Neuronal stem cell (in vitro differentiated cells): ENCODE measurements at regions not wholly inside any gene's neighbourhood (a gene's known extent, or its start where the extent isn't known, plus 50 kb on each side); places are given as distances from the start of the nearest gene placed in this dataset.

ENCODE experiments used
- DNase-seq: peaks from one replicate; pipeline ENCODE4 v3.0.0-alpha.2; 2013; ENCODE audit warnings: low spot score
- H2AFZ ChIP-seq: one replicate; pipeline ENCODE4 v1.6.1; 2013; ENCODE audit warnings: mild to moderate bottlenecking, low read length, inconsistent platforms
- H2AK5ac ChIP-seq: 2 replicates; pipeline ENCODE4 v1.6.1; 2013; ENCODE audit warnings: low read depth, mild to moderate bottlenecking, inconsistent platforms, low read length, moderate library complexity, mixed read lengths
- H2BK120ac ChIP-seq: 2 replicates; pipeline ENCODE4 v1.6.1; 2013; ENCODE audit warnings: low read depth, mild to moderate bottlenecking, inconsistent platforms, low read length, moderate library complexity, mixed read lengths
- H2BK12ac ChIP-seq: one replicate; pipeline ENCODE4 v1.6.1; 2013; ENCODE audit warnings: low read length, inconsistent platforms
- H2BK15ac ChIP-seq: 2 replicates; pipeline ENCODE4 v1.6.1; 2013; ENCODE audit warnings: mild to moderate bottlenecking, low read length, inconsistent platforms, mixed read lengths
- H2BK5ac ChIP-seq: one replicate; pipeline ENCODE4 v1.6.1; 2013; ENCODE audit warnings: inconsistent platforms, mild to moderate bottlenecking, low read length, moderate library complexity
- H3K14ac ChIP-seq: one replicate; pipeline ENCODE4 v1.6.1; 2013; ENCODE audit warnings: low read length, inconsistent platforms
- H3K18ac ChIP-seq: 2 replicates; pipeline ENCODE4 v1.6.1; 2013; ENCODE audit warnings: low read length, inconsistent platforms
- H3K23ac ChIP-seq: 2 replicates; pipeline ENCODE4 v1.6.1; 2013; ENCODE audit warnings: low read depth, mild to moderate bottlenecking, mixed read lengths, low read length, inconsistent platforms; ENCODE audit not compliant: poor library complexity
- H3K27ac ChIP-seq: replicated peaks from 3 replicates; pipeline ENCODE4 v1.5.1; 2013; ENCODE audit warnings: low read length, inconsistent platforms
- H3K27me3 ChIP-seq, 3 experiments: 2 replicates each; pipeline ENCODE4 v1.6.1; 2013; ENCODE audit warnings: low read length in 3 of 3, mild to moderate bottlenecking in 2 of 3, inconsistent platforms in 1 of 3, low read depth in 1 of 3, mixed read lengths in 1 of 3, moderate library complexity in 1 of 3; ENCODE audit not compliant: control insufficient read depth in 3 of 3, insufficient read depth in 3 of 3
- H3K36me3 ChIP-seq, 2 donors: replicated peaks in 1 of 2; 2 replicates each; pipeline ENCODE4 v1.6.1; 2013; ENCODE audit warnings: low read length in 2 of 2; ENCODE audit not compliant: control insufficient read depth in 2 of 2, insufficient read depth in 2 of 2
- H3K4ac ChIP-seq: 2 replicates; pipeline ENCODE4 v1.6.1; 2013; ENCODE audit warnings: inconsistent platforms, mild to moderate bottlenecking, low read length, moderate library complexity
- H3K4me1 ChIP-seq, 2 donors: 1 replicate in 1 of 2; 2 replicates in 1 of 2; pipeline ENCODE4 v1.6.1; 2013; ENCODE audit warnings: low read length in 2 of 2, low read depth in 1 of 2; ENCODE audit not compliant: control insufficient read depth in 2 of 2, insufficient read depth in 1 of 2
- H3K4me2 ChIP-seq: one replicate; pipeline ENCODE4 v1.6.1; 2013; ENCODE audit warnings: mild to moderate bottlenecking, low read length, inconsistent platforms; ENCODE audit not compliant: insufficient read depth, poor library complexity, severe bottlenecking
- H3K4me3 ChIP-seq, 2 donors: 2 replicates each; pipeline ENCODE4 v1.5.1; 2013; ENCODE audit warnings: low read length in 2 of 2, mild to moderate bottlenecking in 2 of 2, inconsistent platforms in 1 of 2, moderate library complexity in 1 of 2
- H3K79me1 ChIP-seq: one replicate; pipeline ENCODE4 v1.6.1; 2013; ENCODE audit warnings: low read depth, mild to moderate bottlenecking, inconsistent platforms, low read length, moderate library complexity
- H3K9ac ChIP-seq: one replicate; pipeline ENCODE4 v1.6.1; 2013; ENCODE audit warnings: mild to moderate bottlenecking, low read depth, low read length, inconsistent platforms; ENCODE audit not compliant: poor library complexity
- H3K9me3 ChIP-seq, 2 donors: replicated peaks in 1 of 2; 2 replicates each; pipeline versions ENCODE3 to v1.6.1; 2013; ENCODE audit warnings: low read length in 2 of 2, mild to moderate bottlenecking in 2 of 2, inconsistent platforms in 1 of 2, low read depth in 1 of 2, mixed read lengths in 1 of 2, moderate library complexity in 1 of 2; ENCODE audit not compliant: control insufficient read depth in 2 of 2, insufficient read depth in 1 of 2
- H4K8ac ChIP-seq: one replicate; pipeline ENCODE4 v1.6.1; 2013; ENCODE audit warnings: low read depth, mild to moderate bottlenecking, inconsistent platforms, low read length, moderate library complexity
- H4K91ac ChIP-seq: one replicate; pipeline ENCODE4 v1.6.1; 2013; ENCODE audit warnings: low read length, low read depth, mild to moderate bottlenecking, inconsistent platforms; ENCODE audit not compliant: poor library complexity
- whole genome bisulfite sequencing, 2 donors: extraction: QIAGEN DNeasy Blood & Tissue Kit; methylation state at CpG; one replicate each; pipeline ENCODE4 v1.1.7; 2013; ENCODE audit warnings: missing lambda C conversion rate in 2 of 2, mixed read lengths in 1 of 2; ENCODE audit not compliant: insufficient read length in 2 of 2, insufficient replicate concordance in 1 of 2; ENCODE audit errors: extremely low coverage in 2 of 2; 5-methylcytosine and 5-hydroxymethylcytosine counted together

- H3K27ac ChIP-seq: no peak overlapping the region
These were observed 93.1 kb upstream of the WWC1 start for GRCh38 chr5:168198359-168198758.

DNA sequence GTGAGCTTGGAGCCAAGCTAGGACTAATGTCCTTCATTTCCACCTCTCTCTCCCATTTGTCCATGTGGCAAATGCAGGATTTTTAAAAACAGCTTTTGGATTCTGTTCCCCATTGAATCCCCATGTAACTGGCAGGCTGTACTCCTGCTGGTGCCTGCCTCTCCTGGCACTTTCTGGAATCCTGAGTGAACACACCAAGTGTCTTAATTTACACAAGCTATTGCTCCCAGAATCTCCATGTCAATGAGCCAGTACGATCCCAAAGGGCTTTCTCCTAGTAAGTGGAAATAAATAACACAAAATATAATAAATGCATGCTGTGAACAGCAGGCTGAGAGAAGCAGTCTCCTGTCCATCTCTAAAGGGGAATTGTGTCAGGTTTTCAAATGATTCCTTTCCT is 88.4 kb upstream of the WWC1 start:
- Histone ChIP-seq H2BK15ac (no peak overlapping the region), H3K4me1 (peaks cover 10 to 15% of the 10 kb centered on the region in 2 donors), H2BK12ac (no peak overlapping the region), H3K36me3 (peaks cover 0 to 24% of the 10 kb centered on the region in 2 donors), H4K91ac (no peak overlapping the region), H3K14ac (no peak overlapping the region), H3K27me3 (no peaks in the 10 kb centered on the region), H3K79me1 (no peaks in the 10 kb centered on the region), H3K9me3 (no peaks in the 10 kb centered on the region), H2AK5ac (no peak overlapping the region), H3K4me3 (no peak overlapping the region), H4K8ac (no peak overlapping the region), H2AFZ (peak overlapping the region; percentile 8), H3K4ac (no peak overlapping the region), H3K18ac (no peak overlapping the region), H3K23ac (no peak overlapping the region), H3K9ac (no peak overlapping the region), H3K4me2 (no peak overlapping the region), H2BK120ac (no peak overlapping the region), H2BK5ac (no peak overlapping the region), H3K27ac (no peak overlapping the region)
- no CpG with 5 or more reads among the region's 1 CpG for WGBS, 2 donors
- no peak for DNase-seq

More at GRCh38 chr5:168198359-168198758, 93.1 kb upstream of the WWC1 start:
- Histone ChIP-seq H2AFZ (no peak overlapping the region), H3K79me1 (no peaks in the 10 kb centered on the region), H3K4me2 (no peak overlapping the region), H3K4ac (no peak overlapping the region), H3K36me3 (peaks cover 0 to 15% of the 10 kb centered on the region in 2 donors), H3K23ac (no peak overlapping the region), H2AK5ac (peak overlapping the region; percentile 60), H2BK12ac (peak overlapping the region; percentile 88), H3K27me3 (no peaks in the 10 kb centered on the region), H3K9ac (no peak overlapping the region), H2BK15ac (no peak overlapping the region), H3K9me3 (no peaks in the 10 kb centered on the region), H3K14ac (no peak overlapping the region), H3K4me3 (no peak overlapping the region), H2BK120ac (no peak overlapping the region), H3K4me1 (peaks cover 10 to 13% of the 10 kb centered on the region in 2 donors), H3K18ac (peak overlapping the region; percentile 15), H2BK5ac (no peak overlapping the region), H4K91ac (no peak overlapping the region), H4K8ac (no peak overlapping the region)
- no peak for DNase-seq
- no CpG with 5 or more reads among the region's 2 CpGs for WGBS, 2 donors

GRCh38 chr5:168204165-168204564 is 87.3 kb upstream of the WWC1 start:
- H2BK5ac ChIP-seq: no peak overlapping the region
- no CpG with 5 or more reads among the region's 6 CpGs for WGBS, 2 donors
- peaks cover 0 to 18% of the 10 kb centered on the region in 2 donors for H3K36me3 ChIP-seq
- no peaks in the 10 kb centered on the region for H3K27me3 ChIP-seq
- no peak overlapping the region for H3K9ac ChIP-seq
- no peak overlapping the region for H3K14ac ChIP-seq
- H2BK15ac ChIP-seq: no peak overlapping the region
- H3K4me2 ChIP-seq: no peak overlapping the region
- H4K8ac ChIP-seq: no peak overlapping the region
- H4K91ac ChIP-seq: no peak overlapping the region
- H3K18ac ChIP-seq: no peak overlapping the region
- H3K4me3 ChIP-seq: no peak overlapping the region
- H3K4ac ChIP-seq: no peak overlapping the region
- no peak for DNase-seq
- H3K27ac ChIP-seq: no peak overlapping the region
- no peak overlapping the region for H3K23ac ChIP-seq
- H3K4me1 ChIP-seq: peaks cover 10 to 17% of the 10 kb centered on the region in 2 donors
- no peak overlapping the region for H2BK12ac ChIP-seq
- no peaks in the 10 kb centered on the region for H3K79me1 ChIP-seq
- H2AFZ ChIP-seq: no peak overlapping the region
- H3K9me3 ChIP-seq: no peaks in the 10 kb centered on the region
- H2BK120ac ChIP-seq: no peak overlapping the region
- H2AK5ac ChIP-seq: no peak overlapping the region

DNA sequence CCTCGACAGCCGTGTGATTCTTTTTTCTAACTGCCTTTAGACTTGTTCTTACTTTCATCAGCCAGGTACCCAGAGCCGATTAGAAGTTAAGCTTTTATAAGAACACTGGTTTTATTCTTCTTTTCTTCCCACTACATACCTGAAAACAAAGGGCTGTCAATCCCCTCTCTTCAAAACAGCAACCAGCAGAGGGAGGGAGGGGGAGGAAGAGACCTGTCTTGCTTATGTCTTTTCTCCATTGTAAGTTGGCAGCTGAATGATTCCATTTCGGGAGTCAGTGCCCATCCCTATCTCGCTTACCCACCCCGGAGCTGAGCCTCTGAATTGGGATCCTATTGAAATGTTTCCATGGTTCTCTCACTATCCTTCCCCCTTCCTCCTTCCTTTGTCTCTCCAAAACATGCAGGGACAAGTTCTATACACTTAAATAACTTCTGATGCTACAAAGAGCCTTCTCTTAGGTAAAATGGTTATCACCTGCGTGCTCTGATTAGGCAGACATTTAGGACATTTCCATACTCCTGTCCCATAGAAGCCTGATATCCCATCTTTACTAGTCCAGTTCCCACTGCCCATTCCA is 83.9 kb upstream of the WWC1 start:
- no peaks in the 10 kb centered on the region for H3K9me3 ChIP-seq
- H3K4me3 ChIP-seq: no peak overlapping the region
- H2AFZ ChIP-seq: peak overlapping the region; percentile 64
- no peak overlapping the region for H2BK5ac ChIP-seq
- no peak overlapping the region for H2AK5ac ChIP-seq
- H2BK15ac ChIP-seq: no peak overlapping the region
- no CpG with 5 or more reads among the region's 7 CpGs for WGBS, 2 donors
- no peaks in the 10 kb centered on the region for H3K79me1 ChIP-seq
- H4K91ac ChIP-seq: no peak overlapping the region
- H2BK120ac ChIP-seq: no peak overlapping the region
- no peak overlapping the region for H3K9ac ChIP-seq
- peak overlapping the region; percentile 7 for H3K27ac ChIP-seq
- H3K27me3 ChIP-seq: no peaks in the 10 kb centered on the region
- H3K4ac ChIP-seq: no peak overlapping the region
- no peak overlapping the region for H2BK12ac ChIP-seq
- H4K8ac ChIP-seq: no peak overlapping the region
- H3K4me2 ChIP-seq: no peak overlapping the region
- peaks cover 0 to 9% of the 10 kb centered on the region in 2 donors for H3K36me3 ChIP-seq
- peak; percentile 9 for DNase-seq
- no peak overlapping the region for H3K18ac ChIP-seq
- peaks cover 14 to 24% of the 10 kb centered on the region in 2 donors for H3K4me1 ChIP-seq
- H3K23ac ChIP-seq: no peak overlapping the region
- no peak overlapping the region for H3K14ac ChIP-seq
